ENCODE measurements at regions not wholly inside any gene's neighbourhood (a gene's known extent, or its start where the extent isn't known, plus 50 kb on each side); places are given as distances from the start of the nearest gene placed in this dataset.

GRCh38 chr10:120711860-120712259, 139.3 kb upstream of the WDR11 start:
- Histone ChIP-seq H3K36me3 (ENCODE audit: control insufficient read depth, insufficient read depth, low read length) (no peaks in the 10 kb centered on the region), H3K4me3 (ENCODE audit: low read depth, low read length) (no peak overlapping the region), H3K27ac (ENCODE audit: insufficient read depth, low read length, poor library complexity, severe bottlenecking) (no peak overlapping the region), H3K27me3 (ENCODE audit: control insufficient read depth, insufficient read depth, low read length) (no peaks in the 10 kb centered on the region), H3K4me1 (ENCODE audit: control insufficient read depth, insufficient read depth, low read length, poor library complexity, severe bottlenecking) (no peaks in the 10 kb centered on the region), H3K9me3 (ENCODE audit: control insufficient read depth in 2 of 2, low read length in 2 of 2) (no peaks in the 10 kb centered on the region)
- Mint-ChIP-seq H3K27ac (no peak overlapping the region), H3K36me3 (no peaks in the 10 kb centered on the region), H3K9me3 (peaks cover 0 to 2% (median 0%) of the 10 kb centered on the region in 7 donors), H3K27me3 (no peaks in the 10 kb centered on the region), H3K4me1 (no peaks in the 10 kb centered on the region), H3K4me3 (no peak overlapping the region)
- DNase-seq = no peak
- ATAC-seq (ENCODE audit: low read depth in 2 of 2) = no peak

- no peaks in the 10 kb centered on the region for H3K4me1 Mint-ChIP-seq
- no peak overlapping the region for H3K4me3 Mint-ChIP-seq
- H3K36me3 Mint-ChIP-seq = no peaks in the 10 kb centered on the region
- H3K27me3 Mint-ChIP-seq = no peaks in the 10 kb centered on the region
- H3K4me3 ChIP-seq (ENCODE audit: low read depth, low read length) = no peak overlapping the region
- no peak overlapping the region for H3K27ac ChIP-seq (ENCODE audit: insufficient read depth, low read length, poor library complexity, severe bottlenecking)
- no peak for ATAC-seq (ENCODE audit: low read depth in 2 of 2)
- no peaks in the 10 kb centered on the region for H3K27me3 ChIP-seq (ENCODE audit: control insufficient read depth, insufficient read depth, low read length)
- no peaks in the 10 kb centered on the region for H3K9me3 ChIP-seq (ENCODE audit: control insufficient read depth in 2 of 2, low read length in 2 of 2)
- H3K27ac Mint-ChIP-seq = no peak overlapping the region
- DNase-seq = no peak
- H3K9me3 Mint-ChIP-seq = peaks cover 0 to 2% (median 0%) of the 10 kb centered on the region in 7 donors
- H3K36me3 ChIP-seq (ENCODE audit: control insufficient read depth, insufficient read depth, low read length) = no peaks in the 10 kb centered on the region
- no peaks in the 10 kb centered on the region for H3K4me1 ChIP-seq (ENCODE audit: control insufficient read depth, insufficient read depth, low read length, poor library complexity, severe bottlenecking)
Observed at GRCh38 chr10:120713573-120714205, 137.5 kb upstream of the WDR11 start.

GRCh38 chr10:120715171-120715570, 136.0 kb upstream of the WDR11 start:
- Histone ChIP-seq H3K27ac (ENCODE audit: insufficient read depth, low read length, poor library complexity, severe bottlenecking) (no peak overlapping the region), H3K36me3 (ENCODE audit: control insufficient read depth, insufficient read depth, low read length) (no peaks in the 10 kb centered on the region), H3K4me3 (ENCODE audit: low read depth, low read length) (no peak overlapping the region), H3K9me3 (ENCODE audit: control insufficient read depth in 2 of 2, low read length in 2 of 2) (no peaks in the 10 kb centered on the region), H3K27me3 (ENCODE audit: control insufficient read depth, insufficient read depth, low read length) (no peaks in the 10 kb centered on the region), H3K4me1 (ENCODE audit: control insufficient read depth, insufficient read depth, low read length, poor library complexity, severe bottlenecking) (no peaks in the 10 kb centered on the region)
- H3K27ac Mint-ChIP-seq = no peak overlapping the region
- peaks cover 0 to 2% (median 0%) of the 10 kb centered on the region in 7 donors for H3K9me3 Mint-ChIP-seq
- no peaks in the 10 kb centered on the region for H3K36me3 Mint-ChIP-seq
- DNase-seq = no peak
- no peaks in the 10 kb centered on the region for H3K27me3 Mint-ChIP-seq
- H3K4me3 Mint-ChIP-seq = no peak overlapping the region
- no peak for ATAC-seq (ENCODE audit: low read depth in 2 of 2)
- no peaks in the 10 kb centered on the region for H3K4me1 Mint-ChIP-seq

- H3K36me3 ChIP-seq (ENCODE audit: control insufficient read depth, insufficient read depth, low read length) = no peaks in the 10 kb centered on the region
- no peaks in the 10 kb centered on the region for H3K27me3 ChIP-seq (ENCODE audit: control insufficient read depth, insufficient read depth, low read length)
- H3K4me3 Mint-ChIP-seq = no peak overlapping the region
- H3K4me3 ChIP-seq (ENCODE audit: low read depth, low read length) = no peak overlapping the region
- no peak for ATAC-seq (ENCODE audit: low read depth in 2 of 2)
- peaks cover 0 to 2% (median 0%) of the 10 kb centered on the region in 7 donors for H3K9me3 Mint-ChIP-seq
- DNase-seq = no peak
- H3K4me1 Mint-ChIP-seq = no peaks in the 10 kb centered on the region
- no peaks in the 10 kb centered on the region for H3K27me3 Mint-ChIP-seq
- no peaks in the 10 kb centered on the region for H3K4me1 ChIP-seq (ENCODE audit: control insufficient read depth, insufficient read depth, low read length, poor library complexity, severe bottlenecking)
- H3K9me3 ChIP-seq (ENCODE audit: control insufficient read depth in 2 of 2, low read length in 2 of 2) = no peaks in the 10 kb centered on the region
- H3K27ac Mint-ChIP-seq = no peak overlapping the region
- H3K27ac ChIP-seq (ENCODE audit: insufficient read depth, low read length, poor library complexity, severe bottlenecking) = no peak overlapping the region
- H3K36me3 Mint-ChIP-seq = no peaks in the 10 kb centered on the region
Observed at GRCh38 chr10:120719333-120719732, 131.8 kb upstream of the WDR11 start.

- peaks cover 0 to 4% (median 0%) of the 10 kb centered on the region in 7 donors for H3K9me3 Mint-ChIP-seq
Observed at GRCh38 chr10:120727001-120727400, 124.2 kb upstream of the WDR11 start.

GRCh38 chr10:120729547-120729946, 121.6 kb upstream of the WDR11 start:
- Histone ChIP-seq H3K4me3 (ENCODE audit: low read depth, low read length) (no peak overlapping the region), H3K27ac (ENCODE audit: insufficient read depth, low read length, poor library complexity, severe bottlenecking) (no peak overlapping the region), H3K9me3 (ENCODE audit: control insufficient read depth in 2 of 2, low read length in 2 of 2) (no peaks in the 10 kb centered on the region), H3K4me1 (ENCODE audit: control insufficient read depth, insufficient read depth, low read length, poor library complexity, severe bottlenecking) (no peaks in the 10 kb centered on the region), H3K27me3 (ENCODE audit: control insufficient read depth, insufficient read depth, low read length) (no peaks in the 10 kb centered on the region), H3K36me3 (ENCODE audit: control insufficient read depth, insufficient read depth, low read length) (no peaks in the 10 kb centered on the region)
- Mint-ChIP-seq H3K4me3 (no peak overlapping the region), H3K27me3 (peaks cover 5% of the 10 kb centered on the region), H3K27ac (no peak overlapping the region), H3K4me1 (no peaks in the 10 kb centered on the region), H3K36me3 (no peaks in the 10 kb centered on the region), H3K9me3 (peaks cover 0 to 4% (median 0%) of the 10 kb centered on the region in 7 donors)
- ATAC-seq (ENCODE audit: low read depth in 2 of 2) (no peak), DNase-seq (no peak)

More at GRCh38 chr10:120727001-120727400, 124.2 kb upstream of the WDR11 start:
- no peak overlapping the region for H3K27ac Mint-ChIP-seq
- DNase-seq = no peak
- ATAC-seq (ENCODE audit: low read depth in 2 of 2) = no peak
- no peaks in the 10 kb centered on the region for H3K4me1 Mint-ChIP-seq
- no peaks in the 10 kb centered on the region for H3K36me3 Mint-ChIP-seq
- H3K36me3 ChIP-seq (ENCODE audit: control insufficient read depth, insufficient read depth, low read length) = no peaks in the 10 kb centered on the region
- H3K27me3 Mint-ChIP-seq = peaks cover 5% of the 10 kb centered on the region
- no peak overlapping the region for H3K4me3 Mint-ChIP-seq
- H3K4me3 ChIP-seq (ENCODE audit: low read depth, low read length) = no peak overlapping the region
- no peaks in the 10 kb centered on the region for H3K27me3 ChIP-seq (ENCODE audit: control insufficient read depth, insufficient read depth, low read length)
- H3K27ac ChIP-seq (ENCODE audit: insufficient read depth, low read length, poor library complexity, severe bottlenecking) = no peak overlapping the region
- H3K9me3 ChIP-seq (ENCODE audit: control insufficient read depth in 2 of 2, low read length in 2 of 2) = no peaks in the 10 kb centered on the region
- H3K4me1 ChIP-seq (ENCODE audit: control insufficient read depth, insufficient read depth, low read length, poor library complexity, severe bottlenecking) = no peaks in the 10 kb centered on the region

GRCh38 chr10:120732067-120732466, 119.1 kb upstream of the WDR11 start:
- H3K27ac ChIP-seq (ENCODE audit: insufficient read depth, low read length, poor library complexity, severe bottlenecking) = no peak overlapping the region
- Mint-ChIP-seq H3K9me3 (no peaks in the 10 kb centered on the region), H3K36me3 (no peaks in the 10 kb centered on the region), H3K27ac (no peak overlapping the region), H3K4me3 (no peak overlapping the region), H3K27me3 (peaks cover 5% of the 10 kb centered on the region), H3K4me1 (no peaks in the 10 kb centered on the region)
- H3K4me3 ChIP-seq (ENCODE audit: low read depth, low read length) = no peak overlapping the region
- ATAC-seq (ENCODE audit: low read depth in 2 of 2) (no peak), DNase-seq (no peak)
- no peaks in the 10 kb centered on the region for H3K27me3 ChIP-seq (ENCODE audit: control insufficient read depth, insufficient read depth, low read length)
- no peaks in the 10 kb centered on the region for H3K4me1 ChIP-seq (ENCODE audit: control insufficient read depth, insufficient read depth, low read length, poor library complexity, severe bottlenecking)
- H3K36me3 ChIP-seq (ENCODE audit: control insufficient read depth, insufficient read depth, low read length) = no peaks in the 10 kb centered on the region
- H3K9me3 ChIP-seq (ENCODE audit: control insufficient read depth in 2 of 2, low read length in 2 of 2) = no peaks in the 10 kb centered on the region

GRCh38 chr10:120732643-120733313, 118.4 kb upstream of the WDR11 start:
- H3K27me3 ChIP-seq (ENCODE audit: control insufficient read depth, insufficient read depth, low read length) = no peaks in the 10 kb centered on the region
- H3K27me3 Mint-ChIP-seq = peaks cover 5% of the 10 kb centered on the region
- no peaks in the 10 kb centered on the region for H3K9me3 ChIP-seq (ENCODE audit: control insufficient read depth in 2 of 2, low read length in 2 of 2)
- no peak overlapping the region for H3K27ac Mint-ChIP-seq
- DNase-seq = peak in 1 of 3 donors; percentile 14
- H3K4me1 ChIP-seq (ENCODE audit: control insufficient read depth, insufficient read depth, low read length, poor library complexity, severe bottlenecking) = no peaks in the 10 kb centered on the region
- no peak overlapping the region for H3K4me3 ChIP-seq (ENCODE audit: low read depth, low read length)
- H3K4me3 Mint-ChIP-seq = no peak overlapping the region
- H3K36me3 Mint-ChIP-seq = no peaks in the 10 kb centered on the region
- no peaks in the 10 kb centered on the region for H3K4me1 Mint-ChIP-seq
- H3K36me3 ChIP-seq (ENCODE audit: control insufficient read depth, insufficient read depth, low read length) = no peaks in the 10 kb centered on the region
- H3K9me3 Mint-ChIP-seq = no peaks in the 10 kb centered on the region
- H3K27ac ChIP-seq (ENCODE audit: insufficient read depth, low read length, poor library complexity, severe bottlenecking) = no peak overlapping the region
- no peak for ATAC-seq (ENCODE audit: low read depth in 2 of 2)

Data from CD4-positive, CD25-positive, alpha-beta regulatory T cell (primary cell).